ENCODE measurements at regions not wholly inside any gene's neighbourhood (a gene's known extent, or its start where the extent isn't known, plus 50 kb on each side); places are given as distances from the start of the nearest gene placed in this dataset.

DNA sequence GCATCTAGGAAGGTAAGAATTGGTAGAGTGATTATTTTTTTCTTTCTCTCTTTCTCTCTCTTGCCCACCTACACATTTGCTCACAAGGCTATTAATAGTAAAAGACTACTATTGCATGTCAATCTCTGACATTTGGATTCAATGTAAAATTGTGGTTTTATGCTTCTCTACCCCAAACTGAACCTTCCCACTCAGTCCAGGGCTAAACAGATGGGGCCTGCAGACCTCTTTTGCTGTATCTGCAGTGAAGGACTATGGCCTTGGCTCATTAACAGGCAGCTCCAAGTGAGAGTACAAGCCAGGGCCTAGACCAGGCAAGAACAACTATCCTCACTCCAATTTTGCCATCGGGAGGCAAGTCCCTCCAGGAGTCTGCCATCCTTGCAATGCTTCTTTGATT, 68.3 kb upstream of the ARL4C start:
- TF ChIP-seq, protein P1, sequence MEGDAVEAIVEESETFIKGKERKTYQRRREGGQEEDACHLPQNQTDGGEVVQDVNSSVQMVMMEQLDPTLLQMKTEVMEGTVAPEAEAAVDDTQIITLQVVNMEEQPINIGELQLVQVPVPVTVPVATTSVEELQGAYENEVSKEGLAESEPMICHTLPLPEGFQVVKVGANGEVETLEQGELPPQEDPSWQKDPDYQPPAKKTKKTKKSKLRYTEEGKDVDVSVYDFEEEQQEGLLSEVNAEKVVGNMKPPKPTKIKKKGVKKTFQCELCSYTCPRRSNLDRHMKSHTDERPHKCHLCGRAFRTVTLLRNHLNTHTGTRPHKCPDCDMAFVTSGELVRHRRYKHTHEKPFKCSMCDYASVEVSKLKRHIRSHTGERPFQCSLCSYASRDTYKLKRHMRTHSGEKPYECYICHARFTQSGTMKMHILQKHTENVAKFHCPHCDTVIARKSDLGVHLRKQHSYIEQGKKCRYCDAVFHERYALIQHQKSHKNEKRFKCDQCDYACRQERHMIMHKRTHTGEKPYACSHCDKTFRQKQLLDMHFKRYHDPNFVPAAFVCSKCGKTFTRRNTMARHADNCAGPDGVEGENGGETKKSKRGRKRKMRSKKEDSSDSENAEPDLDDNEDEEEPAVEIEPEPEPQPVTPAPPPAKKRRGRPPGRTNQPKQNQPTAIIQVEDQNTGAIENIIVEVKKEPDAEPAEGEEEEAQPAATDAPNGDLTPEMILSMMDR (conservative IDR thresholded peaks at IDR 0.05 in 1 of 2, IDR thresholded peaks at IDR 0.05 in 1 of 2; ENCODE audit: low read depth in 1 of 2, low read length in 2 of 2), result no peak
- TF ChIP-seq EZH2 (IDR thresholded peaks at IDR 0.05; ENCODE audit: low read length, missing control alignments), result no peak
